ENCODE measurements at regions not wholly inside any gene's neighbourhood (a gene's known extent, or its start where the extent isn't known, plus 50 kb on each side); places are given as distances from the start of the nearest gene placed in this dataset.

DNA sequence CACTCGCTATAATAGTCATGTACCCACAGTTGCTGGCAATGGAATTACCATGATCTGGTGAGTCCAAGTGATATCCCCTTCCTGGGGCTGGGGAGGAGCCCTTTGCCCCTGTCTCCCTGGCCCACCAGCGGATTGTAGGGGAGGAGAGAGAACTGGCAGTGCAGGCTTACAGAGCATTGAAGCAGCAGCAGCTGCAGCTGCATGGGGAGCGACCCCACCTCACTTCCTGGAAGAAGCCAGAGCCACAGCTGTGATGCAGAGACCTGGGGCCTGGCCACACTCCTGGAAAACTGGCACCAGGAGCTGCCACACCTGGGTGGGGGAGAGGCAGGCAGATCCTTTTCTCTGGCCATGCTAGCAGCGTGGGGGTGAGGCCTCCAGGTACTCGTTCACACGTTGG, 300.1 kb upstream of the PROK2 start (continued):
- TF ChIP-seq CBX2 (IDR thresholded peaks at IDR 0.05; ENCODE audit: borderline replicate concordance, low read depth) (no peak), CHD2 (IDR thresholded peaks at IDR 0.05; ENCODE audit: low read length, partially characterized antibody) (no peak)
- TF ChIP-seq, protein P1, sequence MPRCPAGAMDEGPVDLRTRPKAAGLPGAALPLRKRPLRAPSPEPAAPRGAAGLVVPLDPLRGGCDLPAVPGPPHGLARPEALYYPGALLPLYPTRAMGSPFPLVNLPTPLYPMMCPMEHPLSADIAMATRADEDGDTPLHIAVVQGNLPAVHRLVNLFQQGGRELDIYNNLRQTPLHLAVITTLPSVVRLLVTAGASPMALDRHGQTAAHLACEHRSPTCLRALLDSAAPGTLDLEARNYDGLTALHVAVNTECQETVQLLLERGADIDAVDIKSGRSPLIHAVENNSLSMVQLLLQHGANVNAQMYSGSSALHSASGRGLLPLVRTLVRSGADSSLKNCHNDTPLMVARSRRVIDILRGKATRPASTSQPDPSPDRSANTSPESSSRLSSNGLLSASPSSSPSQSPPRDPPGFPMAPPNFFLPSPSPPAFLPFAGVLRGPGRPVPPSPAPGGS (IDR thresholded peaks at IDR 0.05), result no peak

DNA sequence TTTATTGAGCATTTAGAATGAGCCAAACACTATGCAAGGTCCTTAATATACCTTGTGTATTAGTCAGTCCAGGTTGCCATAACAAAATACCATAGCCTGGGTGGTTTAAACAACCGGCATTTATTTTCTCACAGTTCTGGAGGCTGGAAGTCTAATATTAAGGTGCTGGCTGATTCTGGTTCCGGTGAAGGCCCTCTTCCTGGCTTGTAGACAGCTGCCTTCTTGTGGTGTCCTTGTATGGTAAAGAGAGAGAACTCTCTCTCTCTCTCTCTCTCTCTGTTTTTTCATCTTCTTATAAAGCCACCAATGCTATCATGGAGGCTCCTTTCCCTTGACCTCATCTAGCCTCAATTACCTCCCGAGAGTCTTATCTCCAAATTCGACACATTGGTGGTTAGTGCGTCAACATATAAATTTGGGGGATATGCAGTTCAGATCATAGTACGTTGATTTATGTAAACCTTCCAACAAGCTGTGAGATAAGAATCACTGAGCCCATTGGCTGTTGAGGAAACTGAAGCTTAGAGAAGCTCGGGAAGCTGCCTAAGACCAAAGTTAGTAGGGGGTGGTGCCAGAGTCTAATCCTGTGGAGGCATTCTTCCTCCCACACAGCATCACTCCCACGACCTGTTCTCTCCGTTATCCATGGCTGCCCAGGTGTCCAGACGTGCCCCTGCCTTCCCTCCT, 298.0 kb upstream of the PROK2 start:
- ChIA-PET POLR2A (no interaction called here), CTCF (interaction anchor here (0.7 kb wide), 1 partner anchor 508 kb away, joined by 3 read pairs; no protein-coding TSS in a partner anchor)
- 40% methylated on average over 10 of the region's 10 CpGs for WGBS (ENCODE audit: missing lambda C conversion rate)
- Histone ChIP-seq H3K4me2 (no peak overlapping the region), H3K4me3 (no peak overlapping the region), H3K27ac (no peak overlapping the region), H3K9me3 (no peaks in the 10 kb centered on the region), H3K4me1 (no peaks in the 10 kb centered on the region)
- no peak for TF ChIP-seq CEBPB (IDR thresholded peaks at IDR 0.05)
- TF ChIP-seq, protein P2, sequence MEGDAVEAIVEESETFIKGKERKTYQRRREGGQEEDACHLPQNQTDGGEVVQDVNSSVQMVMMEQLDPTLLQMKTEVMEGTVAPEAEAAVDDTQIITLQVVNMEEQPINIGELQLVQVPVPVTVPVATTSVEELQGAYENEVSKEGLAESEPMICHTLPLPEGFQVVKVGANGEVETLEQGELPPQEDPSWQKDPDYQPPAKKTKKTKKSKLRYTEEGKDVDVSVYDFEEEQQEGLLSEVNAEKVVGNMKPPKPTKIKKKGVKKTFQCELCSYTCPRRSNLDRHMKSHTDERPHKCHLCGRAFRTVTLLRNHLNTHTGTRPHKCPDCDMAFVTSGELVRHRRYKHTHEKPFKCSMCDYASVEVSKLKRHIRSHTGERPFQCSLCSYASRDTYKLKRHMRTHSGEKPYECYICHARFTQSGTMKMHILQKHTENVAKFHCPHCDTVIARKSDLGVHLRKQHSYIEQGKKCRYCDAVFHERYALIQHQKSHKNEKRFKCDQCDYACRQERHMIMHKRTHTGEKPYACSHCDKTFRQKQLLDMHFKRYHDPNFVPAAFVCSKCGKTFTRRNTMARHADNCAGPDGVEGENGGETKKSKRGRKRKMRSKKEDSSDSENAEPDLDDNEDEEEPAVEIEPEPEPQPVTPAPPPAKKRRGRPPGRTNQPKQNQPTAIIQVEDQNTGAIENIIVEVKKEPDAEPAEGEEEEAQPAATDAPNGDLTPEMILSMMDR (IDR thresholded peaks at IDR 0.05), result no peak
- no peak for TF ChIP-seq HOXA7 (CRISPR knock-in tag; IDR thresholded peaks at IDR 0.05)
- TF ChIP-seq, protein P3, sequence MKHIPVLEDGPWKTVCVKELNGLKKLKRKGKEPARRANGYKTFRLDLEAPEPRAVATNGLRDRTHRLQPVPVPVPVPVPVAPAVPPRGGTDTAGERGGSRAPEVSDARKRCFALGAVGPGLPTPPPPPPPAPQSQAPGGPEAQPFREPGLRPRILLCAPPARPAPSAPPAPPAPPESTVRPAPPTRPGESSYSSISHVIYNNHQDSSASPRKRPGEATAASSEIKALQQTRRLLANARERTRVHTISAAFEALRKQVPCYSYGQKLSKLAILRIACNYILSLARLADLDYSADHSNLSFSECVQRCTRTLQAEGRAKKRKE (CRISPR knock-in tag; IDR thresholded peaks at IDR 0.05; ENCODE audit: low read depth), result no peak
- no peak for TF ChIP-seq ZNF302 (CRISPR knock-in tag; IDR thresholded peaks at IDR 0.05)
- no peak for TF ChIP-seq MAFK (IDR thresholded peaks at IDR 0.05; ENCODE audit: partially characterized antibody)
- DNase-seq (ENCODE audit: low read depth in 1 of 2, low spot score in 1 of 2) (no peak), ATAC-seq (no peak), FAIRE-seq (no peak)

DNA sequence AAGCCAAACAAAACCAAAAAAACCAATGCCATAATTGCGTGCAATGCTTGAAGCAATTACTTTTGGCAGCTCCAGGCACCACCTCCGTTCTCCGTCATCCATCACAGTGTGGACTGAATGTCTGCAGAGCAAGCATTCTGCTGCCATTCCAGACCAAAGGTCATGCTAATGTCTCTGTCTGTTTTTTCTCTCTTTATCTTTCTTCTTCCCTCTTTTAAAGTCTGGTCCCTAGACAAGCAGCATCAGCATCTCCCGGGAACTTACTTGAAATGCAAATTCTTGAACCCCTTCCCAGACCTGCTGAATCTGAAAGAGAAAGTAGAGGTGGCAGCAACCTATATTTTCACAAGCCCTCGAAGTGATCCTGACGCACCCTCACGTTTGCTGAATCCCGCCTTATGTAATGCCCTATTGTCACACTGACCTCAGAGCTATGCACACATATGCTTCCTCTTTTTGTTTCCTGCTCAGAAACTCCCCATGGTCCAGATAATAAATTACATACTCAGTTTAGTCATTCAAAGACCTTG, 297.3 kb upstream of the PROK2 start:
- no peaks in the 10 kb centered on the region for H3K9me3 ChIP-seq
- no peak overlapping the region for H3K27ac ChIP-seq
- POLR2A ChIA-PET, result no interaction called here
- FAIRE-seq, result no peak
- H3K4me2 ChIP-seq, result no peak overlapping the region
- CTCF ChIA-PET, result no interaction called here
- H3K4me1 ChIP-seq, result no peaks in the 10 kb centered on the region
- WGBS (ENCODE audit: missing lambda C conversion rate), result 39% methylated on average over 8 of the region's 8 CpGs
- DNase-seq (ENCODE audit: low read depth in 1 of 2, low spot score in 1 of 2), result no peak
- TF ChIP-seq TP53 (CRISPR knock-in tag; IDR thresholded peaks at IDR 0.05), result no peak
- TF ChIP-seq EP300 (IDR thresholded peaks at IDR 0.05), result no peak
- TF ChIP-seq EHMT2 (IDR thresholded peaks at IDR 0.05; ENCODE audit: low read depth), result no peak
- no peak for TF ChIP-seq GATA3 (IDR thresholded peaks at IDR 0.05; ENCODE audit: borderline replicate concordance)
- no peak for TF ChIP-seq BHLHE40 (IDR thresholded peaks at IDR 0.05; ENCODE audit: low read depth, low read length)
- no peak for TF ChIP-seq NFE2L2 (conservative IDR thresholded peaks at IDR 0.05; ENCODE audit: low read length)
- TF ChIP-seq TFCP2L1 (CRISPR knock-in tag; IDR thresholded peaks at IDR 0.05), result no peak
- no peak for TF ChIP-seq ZC3H11A (IDR thresholded peaks at IDR 0.05)
- no peak overlapping the region for H3K4me3 ChIP-seq
- no peak for ATAC-seq
